ENCODE measurements at regions not wholly inside any gene's neighbourhood (a gene's known extent, or its start where the extent isn't known, plus 50 kb on each side); places are given as distances from the start of the nearest gene placed in this dataset.
A peak's percentile ranks its signal among the peaks of the same experiment; 100 is the strongest.

- no peak for TF ChIP-seq RCOR1 (conservative IDR thresholded peaks at IDR 0.05; ENCODE audit: low read depth, low read length)
- peak; percentile 87 to 93 (median 90) for TF ChIP-seq CTCF (IDR thresholded peaks at IDR 0.05 in 2 of 3, conservative IDR thresholded peaks at IDR 0.05 in 1 of 3; ENCODE audit: control insufficient read depth in 2 of 3, extremely low read depth in 1 of 3, insufficient read depth in 1 of 3, low read depth in 3 of 3, low read length in 3 of 3)
- no peak for TF ChIP-seq HDAC6 (IDR thresholded peaks at IDR 0.05; ENCODE audit: unreplicated experiment)
- 0 out of 2 replicates have a peak, but pooled peaks have one; percentile 35 for TF ChIP-seq FOXM1 (IDR thresholded peaks at IDR 0.05; ENCODE audit: low read depth, low read length)
- no peak for TF ChIP-seq BCL11A (IDR thresholded peaks at IDR 0.05; ENCODE audit: low read depth, low read length)
- no peak for TF ChIP-seq ATF2 (IDR thresholded peaks at IDR 0.05; ENCODE audit: low read length)
- no peak for TF ChIP-seq POLR2AphosphoS5 (IDR thresholded peaks at IDR 0.05; ENCODE audit: low read length)
Observed at GRCh38 chr10:116796910-116797513, 52.3 kb upstream of the ENO4 start.

All from GM12878 (cell line).